Adrenal gland (tissue), 9 donors: ENCODE measurements at regions not wholly inside any gene's neighbourhood (a gene's known extent, or its start where the extent isn't known, plus 50 kb on each side); places are given as distances from the start of the nearest gene placed in this dataset.

Experiments used
- DNase-seq, 7 donors: peaks; one replicate each; pipeline ENCODE4 v3.0.0-alpha.2; 2019 to 2020
- H3K27ac ChIP-seq, 5 donors: fragments of 200-600 bp; sonication (generic) in 4 of 5; 1 replicate in 3 of 5; 2 replicates in 2 of 5; pipeline versions ENCODE4 v1.5.1 to v1.8.0; 2016 to 2020; ENCODE audit warnings: mild to moderate bottlenecking in 1 of 5
- H3K27me3 ChIP-seq: fragments of 200-600 bp; 2 replicates; pipeline ENCODE4 v1.8.0; 2021
- H3K36me3 ChIP-seq, 2 donors: fragments of 200-600 bp; replicated peaks in 1 of 2; 1 replicate in 1 of 2; 2 replicates in 1 of 2; pipeline versions ENCODE4 v1.5.1 to v1.8.0; 2018 to 2022
- H3K4me1 ChIP-seq, 2 donors: fragments of 200-600 bp; replicated peaks in 1 of 2; 1 replicate in 1 of 2; 2 replicates in 1 of 2; pipeline versions ENCODE4 v1.5.1 to v1.8.0; 2018 to 2021
- H3K4me3 ChIP-seq, 4 donors: fragments of 200-600 bp; sonication (generic) in 3 of 4; one replicate each; pipeline ENCODE4 v1.5.1; 2016 to 2018
- H3K9me3 ChIP-seq, 3 donors: fragments of 200-600 bp; sonication (generic) in 1 of 3; replicated peaks in 1 of 3; 1 replicate in 2 of 3; 2 replicates in 1 of 3; pipeline versions ENCODE4 v1.5.1 to v1.8.0; 2016 to 2021
- CTCF ChIP-seq, 6 experiments: fragments of 450-650 bp in 4 of 6; fragments of 200-600 bp in 2 of 6; sonication (generic) in 1 of 6; IDR thresholded peaks; 1 replicate in 5 of 6; 2 replicates in 1 of 6; pipeline versions ENCODE4 v1.5.1 to v1.8.0; 2016 to 2021; ENCODE audit warnings: antibody characterized with exemption in 6 of 6, mild to moderate bottlenecking in 2 of 6, moderate library complexity in 1 of 6
- POLR2A ChIP-seq, 2 donors: fragments of 450-650 bp; IDR thresholded peaks; one replicate each; pipeline ENCODE4 v1.6.1; 2017; ENCODE audit warnings: antibody characterized with exemption in 2 of 2, mild to moderate bottlenecking in 2 of 2, moderate library complexity in 1 of 2
- WGBS, 4 donors: extraction: QIAGEN DNeasy Blood & Tissue Kit in 2 of 4; methylation state at CpG; one replicate each; pipeline versions ENCODE4 v1.1.5 to v1.1.7; 2013 to 2017; 5-methylcytosine and 5-hydroxymethylcytosine counted together
- intact Hi-C, 2 donors: fragments of 100-400 bp; cut with DNase I; formaldehyde crosslinking; loops; one replicate each; pipeline versions ENCODE4 v1.14.1 to v1.15.0; 2022 to 2023
- donor health status: healthy with polysubstance abuse.
- donor health status: Bipolar disorder and iron deficiency.
- donor health status: DM: yes; HTN: yes; CAD: no.
- donor health status: DM: no; HTN: no; CAD: no.
- donor health status: DM: no; HTN: no; CAD: no.

GRCh38 chr9:26779062-26779461 lies 113.5 kb downstream of the CAAP1 start:
- Histone ChIP-seq H3K27ac (no peak overlapping the region), H3K4me1 (no peaks in the 10 kb centered on the region), H3K27me3 (no peaks in the 10 kb centered on the region), H3K9me3 (no peaks in the 10 kb centered on the region), H3K36me3 (no peaks in the 10 kb centered on the region), H3K4me3 (no peak overlapping the region)
- WGBS, 4 donors: 70 to 79% (median 78%) methylated on average over 3 of the region's 3 CpGs
- intact Hi-C loops: no loop called here
- TF ChIP-seq POLR2A (IDR thresholded peaks at IDR 0.05) (no peak), CTCF (IDR thresholded peaks at IDR 0.05) (no peak)
- DNase-seq: no peak

- Histone ChIP-seq H3K4me1 (no peaks in the 10 kb centered on the region), H3K27ac (no peak overlapping the region), H3K9me3 (no peaks in the 10 kb centered on the region), H3K4me3 (no peak overlapping the region), H3K27me3 (no peaks in the 10 kb centered on the region), H3K36me3 (no peaks in the 10 kb centered on the region)
- intact Hi-C loops: no loop called here
- TF ChIP-seq POLR2A (IDR thresholded peaks at IDR 0.05) (no peak), CTCF (IDR thresholded peaks at IDR 0.05) (no peak)
- DNase-seq: no peak
- WGBS, 4 donors: 67 to 82% (median 73%) methylated on average over 3 of the region's 3 CpGs
Measured at GRCh38 chr9:26775391-26775790, 117.2 kb downstream of the CAAP1 start.

- Histone ChIP-seq H3K9me3 (no peaks in the 10 kb centered on the region), H3K4me3 (no peak overlapping the region), H3K27me3 (no peaks in the 10 kb centered on the region), H3K4me1 (no peaks in the 10 kb centered on the region), H3K36me3 (no peaks in the 10 kb centered on the region), H3K27ac (no peak overlapping the region)
- TF ChIP-seq POLR2A (IDR thresholded peaks at IDR 0.05): no peak
- no peak for TF ChIP-seq CTCF (IDR thresholded peaks at IDR 0.05)
- intact Hi-C loops: no loop called here
- no peak for DNase-seq
- WGBS, 4 donors: 70 to 82% (median 76%) methylated on average over 4 of the region's 4 CpGs
Measured at GRCh38 chr9:26773056-26773455, 119.5 kb downstream of the CAAP1 start.

- intact Hi-C loops: no loop called here
- TF ChIP-seq POLR2A (IDR thresholded peaks at IDR 0.05): no peak
- no peak for TF ChIP-seq CTCF (IDR thresholded peaks at IDR 0.05)
- no peak for DNase-seq
- H3K9me3 ChIP-seq: no peaks in the 10 kb centered on the region
- no peaks in the 10 kb centered on the region for H3K36me3 ChIP-seq
- no peaks in the 10 kb centered on the region for H3K4me1 ChIP-seq
- no peak overlapping the region for H3K27ac ChIP-seq
- WGBS, 4 donors: 40 to 67% (median 58%) methylated on average over 2 of the region's 2 CpGs
- H3K4me3 ChIP-seq: no peak overlapping the region
- H3K27me3 ChIP-seq: no peaks in the 10 kb centered on the region
Measured at GRCh38 chr9:26770821-26771220, 121.8 kb downstream of the CAAP1 start.
